ENCODE measurements at regions not wholly inside any gene's neighbourhood (a gene's known extent, or its start where the extent isn't known, plus 50 kb on each side); places are given as distances from the start of the nearest gene placed in this dataset.

DNA sequence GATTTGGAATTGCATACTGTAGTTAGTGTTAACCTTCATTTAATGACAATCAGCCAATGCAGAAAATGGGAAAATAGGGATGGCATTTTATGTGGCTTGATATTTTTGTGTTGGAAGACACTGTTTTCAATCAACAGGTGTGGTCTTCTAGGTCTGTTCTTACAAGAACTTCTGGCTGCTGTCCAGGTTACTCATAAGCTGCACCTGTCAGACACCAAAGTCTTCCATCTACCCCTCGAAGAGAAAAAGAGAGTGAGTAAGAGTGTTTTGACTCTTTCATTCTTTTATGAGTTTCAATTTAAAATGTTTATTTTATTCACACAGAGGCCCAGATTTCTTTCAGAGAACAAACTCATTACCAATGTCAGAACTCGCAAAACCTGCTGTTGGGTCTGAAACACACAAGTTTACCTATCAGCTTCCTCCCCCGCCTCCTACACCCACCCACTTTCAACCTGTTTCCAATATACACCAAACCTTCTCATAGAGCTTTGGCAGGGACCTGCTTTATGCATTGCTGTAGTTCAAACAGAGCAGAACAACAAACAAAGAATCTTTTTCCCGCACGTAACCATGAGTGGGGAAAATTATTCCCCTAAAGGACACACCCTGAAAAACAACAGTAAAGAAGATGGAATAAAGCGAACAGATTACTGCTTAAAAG lies 767.7 kb upstream of the ALCAM start:
- BruUV-seq (replicated peaks): no TSS peak
- ChIA-PET CTCF (interaction anchor here (0.6 to 6.1 kb wide), 4 partner anchors 768 to 1030 kb away, joined by 3 to 68 read pairs (median 3); partner anchors contain the start of gene ALCAM), POLR2A (interaction anchor here (0.6 to 1.7 kb wide), 3 partner anchors 768 to 774 kb away, joined by 3 to 9 read pairs (median 3); no protein-coding TSS in a partner anchor)
- Mint-ChIP-seq H3K4me1 (ENCODE audit: insufficient read depth, unreplicated experiment) (no peaks in the 10 kb centered on the region), H3K36me3 (ENCODE audit: insufficient read depth, unreplicated experiment) (no peaks in the 10 kb centered on the region), H3K27ac (ENCODE audit: low read depth, unreplicated experiment) (no peak overlapping the region), H3K9me3 (ENCODE audit: unreplicated experiment) (no peaks in the 10 kb centered on the region), H3K27me3 (ENCODE audit: insufficient read depth, unreplicated experiment) (no peaks in the 10 kb centered on the region), H3K4me3 (ENCODE audit: unreplicated experiment) (no peak overlapping the region)
- TF ChIP-seq, protein P1, sequence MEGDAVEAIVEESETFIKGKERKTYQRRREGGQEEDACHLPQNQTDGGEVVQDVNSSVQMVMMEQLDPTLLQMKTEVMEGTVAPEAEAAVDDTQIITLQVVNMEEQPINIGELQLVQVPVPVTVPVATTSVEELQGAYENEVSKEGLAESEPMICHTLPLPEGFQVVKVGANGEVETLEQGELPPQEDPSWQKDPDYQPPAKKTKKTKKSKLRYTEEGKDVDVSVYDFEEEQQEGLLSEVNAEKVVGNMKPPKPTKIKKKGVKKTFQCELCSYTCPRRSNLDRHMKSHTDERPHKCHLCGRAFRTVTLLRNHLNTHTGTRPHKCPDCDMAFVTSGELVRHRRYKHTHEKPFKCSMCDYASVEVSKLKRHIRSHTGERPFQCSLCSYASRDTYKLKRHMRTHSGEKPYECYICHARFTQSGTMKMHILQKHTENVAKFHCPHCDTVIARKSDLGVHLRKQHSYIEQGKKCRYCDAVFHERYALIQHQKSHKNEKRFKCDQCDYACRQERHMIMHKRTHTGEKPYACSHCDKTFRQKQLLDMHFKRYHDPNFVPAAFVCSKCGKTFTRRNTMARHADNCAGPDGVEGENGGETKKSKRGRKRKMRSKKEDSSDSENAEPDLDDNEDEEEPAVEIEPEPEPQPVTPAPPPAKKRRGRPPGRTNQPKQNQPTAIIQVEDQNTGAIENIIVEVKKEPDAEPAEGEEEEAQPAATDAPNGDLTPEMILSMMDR (IDR thresholded peaks at IDR 0.05; ENCODE audit: unreplicated experiment): no peak
- intact Hi-C loops (cut with micrococcal nuclease): loop anchor here (10.0 kb wide), 1 partner anchor 324 kb away; no protein-coding TSS in a partner anchor
- DNase-seq (ENCODE audit: unreplicated experiment): peak; percentile 50

DNA sequence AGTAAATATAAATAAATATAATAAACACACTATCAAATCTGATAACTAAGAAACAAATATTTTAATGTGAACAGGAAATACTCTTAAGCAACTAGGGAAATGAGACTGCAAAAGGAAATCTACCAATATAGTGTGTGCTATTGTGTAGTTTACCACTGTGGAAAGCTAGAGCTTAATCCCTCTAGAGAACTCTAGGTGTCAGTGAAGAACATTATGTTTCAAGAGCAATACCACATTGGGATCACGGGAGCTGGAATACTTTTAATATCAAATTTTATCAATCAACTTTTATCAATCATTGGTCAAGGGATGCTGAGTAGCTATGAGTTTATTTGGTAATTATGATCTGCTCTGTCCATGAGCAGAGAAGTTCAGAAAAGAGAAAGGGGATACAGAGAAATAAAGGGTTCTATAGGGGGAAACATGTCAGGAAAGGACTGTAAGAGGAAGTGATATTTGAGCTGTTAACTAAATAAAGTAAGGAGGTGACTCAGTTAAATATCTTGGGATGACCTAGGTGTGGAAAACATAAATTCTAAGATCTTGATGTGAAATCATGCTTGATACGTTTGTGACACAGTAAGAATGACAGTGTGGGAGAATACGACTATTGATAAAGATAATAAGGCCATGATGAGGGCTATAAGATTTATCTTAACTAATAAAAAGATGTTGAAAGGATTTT lies 762.2 kb upstream of the ALCAM start:
- Mint-ChIP-seq H3K27ac (ENCODE audit: low read depth, unreplicated experiment) (no peak overlapping the region), H3K36me3 (ENCODE audit: insufficient read depth, unreplicated experiment) (no peaks in the 10 kb centered on the region)

DNA sequence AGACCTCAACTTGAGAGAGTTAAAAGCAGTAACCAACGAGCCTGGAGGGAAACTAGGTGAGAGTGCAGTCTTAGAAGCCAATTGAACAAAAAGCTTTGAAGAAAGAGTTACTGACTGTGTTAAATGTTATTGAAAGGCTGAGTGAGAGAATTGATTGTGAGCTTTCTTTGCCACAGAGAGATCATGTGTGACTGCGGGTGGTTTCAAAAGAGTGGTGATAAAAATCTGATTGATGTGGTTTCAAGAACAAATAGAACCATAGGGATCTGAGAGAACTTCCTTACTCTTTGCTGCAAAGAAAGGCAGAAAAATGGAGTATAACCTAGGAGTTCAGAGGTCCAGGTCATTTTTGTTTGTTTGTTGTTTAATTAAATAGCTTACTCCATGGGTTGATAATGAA lies 759.9 kb upstream of the ALCAM start:
- CTCF ChIA-PET: interaction anchor here (0.6 to 1.8 kb wide), 10 partner anchors 9 to 911 kb away, joined by 3 to 14 read pairs (median 4); partner anchors contain the start of gene ALCAM
- POLR2A ChIA-PET: interaction anchor here (0.6 to 0.7 kb wide), 3 partner anchors 301 to 759 kb away, joined by 3 read pairs; no protein-coding TSS in a partner anchor
- DNase-seq (ENCODE audit: unreplicated experiment): no peak

More for the DNA sequence above, 762.2 kb upstream of the ALCAM start:
- CTCF ChIA-PET: interaction anchor here (0.5 to 5.4 kb wide), 13 partner anchors 8 to 914 kb away, joined by 3 to 70 read pairs (median 4); partner anchors contain the start of gene ALCAM
- TF ChIP-seq, protein P1 (IDR thresholded peaks at IDR 0.05; ENCODE audit: unreplicated experiment): peak; percentile 43
- H3K9me3 Mint-ChIP-seq (ENCODE audit: unreplicated experiment): no peaks in the 10 kb centered on the region
- peaks cover 6% of the 10 kb centered on the region for H3K4me1 Mint-ChIP-seq (ENCODE audit: insufficient read depth, unreplicated experiment)
- BruUV-seq (replicated peaks): no TSS peak
- H3K27me3 Mint-ChIP-seq (ENCODE audit: insufficient read depth, unreplicated experiment): no peaks in the 10 kb centered on the region
- POLR2A ChIA-PET: interaction anchor here (0.6 to 1.3 kb wide), 5 partner anchors 16 to 764 kb away, joined by 3 to 11 read pairs (median 5); partner anchors contain the start of gene ALCAM
- H3K4me3 Mint-ChIP-seq (ENCODE audit: unreplicated experiment): no peak overlapping the region
- intact Hi-C loops (cut with micrococcal nuclease): loop anchor here (1.0 to 2.0 kb wide), 2 partner anchors 762 to 914 kb away; partner anchors contain the start of gene ALCAM
- peak; percentile 33 for DNase-seq (ENCODE audit: unreplicated experiment)

More for the DNA sequence above, 759.9 kb upstream of the ALCAM start:
- intact Hi-C loops (cut with micrococcal nuclease): no loop called here
- Mint-ChIP-seq H3K4me1 (ENCODE audit: insufficient read depth, unreplicated experiment) (peaks cover 18% of the 10 kb centered on the region), H3K36me3 (ENCODE audit: insufficient read depth, unreplicated experiment) (no peaks in the 10 kb centered on the region), H3K27ac (ENCODE audit: low read depth, unreplicated experiment) (no peak overlapping the region), H3K4me3 (ENCODE audit: unreplicated experiment) (no peak overlapping the region), H3K27me3 (ENCODE audit: insufficient read depth, unreplicated experiment) (no peaks in the 10 kb centered on the region), H3K9me3 (ENCODE audit: unreplicated experiment) (no peaks in the 10 kb centered on the region)
- no TSS peak for BruUV-seq (replicated peaks)
- TF ChIP-seq, protein P1 (IDR thresholded peaks at IDR 0.05; ENCODE audit: unreplicated experiment): no peak
